Neural cell (in vitro differentiated cells): ENCODE measurements at regions not wholly inside any gene's neighbourhood (a gene's known extent, or its start where the extent isn't known, plus 50 kb on each side); places are given as distances from the start of the nearest gene placed in this dataset.
A peak's percentile ranks its signal among the peaks of the same experiment; 100 is the strongest.

ENCODE experiments used
- CTCF ChIP-seq: fragments of 450-650 bp; IDR thresholded peaks from 2 replicates; pipeline ENCODE4 v1.5.1; 2014; ENCODE audit warnings: antibody characterized with exemption, mild to moderate bottlenecking, moderate library complexity; ENCODE audit not compliant: poor library complexity, severe bottlenecking
- EP300 ChIP-seq: fragments of 450-650 bp; conservative IDR thresholded peaks from 2 replicates; pipeline ENCODE4 v1.6.1; 2014; ENCODE audit warnings: antibody characterized with exemption, mild to moderate bottlenecking, moderate library complexity; ENCODE audit not compliant: poor library complexity, severe bottlenecking
- EZH2 ChIP-seq: fragments of 200-600, 300-800 bp; shearing (Covaris generic), sonication (generic); IDR thresholded peaks from 2 replicates; pipeline ENCODE4 v1.6.1; 2014; ENCODE audit warnings: antibody characterized with exemption, low read length, borderline replicate concordance, mild to moderate bottlenecking; ENCODE audit not compliant: insufficient read depth, poor library complexity, severe bottlenecking
- MXI1 ChIP-seq: fragments of 450-650 bp; conservative IDR thresholded peaks from 2 replicates; pipeline ENCODE4 v1.6.1; 2014; ENCODE audit warnings: antibody characterized with exemption, mild to moderate bottlenecking; ENCODE audit not compliant: poor library complexity, severe bottlenecking
- POLR2AphosphoS5 ChIP-seq: IDR thresholded peaks from 2 replicates; pipeline ENCODE4 v1.6.1; 2012
- RAD21 ChIP-seq: fragments of 450-650 bp; conservative IDR thresholded peaks from 2 replicates; pipeline ENCODE4 v1.6.1; 2014; ENCODE audit warnings: antibody characterized with exemption, mild to moderate bottlenecking, moderate library complexity
- SMC3 ChIP-seq: fragments of 450-650 bp; conservative IDR thresholded peaks from 2 replicates; pipeline ENCODE4 v1.6.1; 2014; ENCODE audit warnings: antibody characterized with exemption, mild to moderate bottlenecking, moderate library complexity; ENCODE audit not compliant: poor library complexity

- TF ChIP-seq CTCF, result peak; percentile 23
- TF ChIP-seq EP300, result no peak
- no peak for TF ChIP-seq POLR2AphosphoS5
- TF ChIP-seq SMC3, result no peak
- no peak for TF ChIP-seq EZH2
- no peak for TF ChIP-seq RAD21
- TF ChIP-seq MXI1, result no peak
These were observed 336.8 kb downstream of the DSEL start for GRCh38 chr18:67179726-67180125.
